GM18870 (cell line): ENCODE measurements at regions not wholly inside any gene's neighbourhood (a gene's known extent, or its start where the extent isn't known, plus 50 kb on each side); places are given as distances from the start of the nearest gene placed in this dataset.
"Not testable (repeated sequence)": the region's sequence is repeated elsewhere in the genome, so short reads cannot be mapped to it uniquely, and the experiment has no call there.

ENCODE experiments used
- ATAC-seq: cut with Tn5 transposase; IDR thresholded peaks from one replicate; pipeline ENCODE4 v1.9.1; 2021; ENCODE audit warnings: moderate library complexity; ENCODE audit not compliant: unreplicated experiment

DNA sequence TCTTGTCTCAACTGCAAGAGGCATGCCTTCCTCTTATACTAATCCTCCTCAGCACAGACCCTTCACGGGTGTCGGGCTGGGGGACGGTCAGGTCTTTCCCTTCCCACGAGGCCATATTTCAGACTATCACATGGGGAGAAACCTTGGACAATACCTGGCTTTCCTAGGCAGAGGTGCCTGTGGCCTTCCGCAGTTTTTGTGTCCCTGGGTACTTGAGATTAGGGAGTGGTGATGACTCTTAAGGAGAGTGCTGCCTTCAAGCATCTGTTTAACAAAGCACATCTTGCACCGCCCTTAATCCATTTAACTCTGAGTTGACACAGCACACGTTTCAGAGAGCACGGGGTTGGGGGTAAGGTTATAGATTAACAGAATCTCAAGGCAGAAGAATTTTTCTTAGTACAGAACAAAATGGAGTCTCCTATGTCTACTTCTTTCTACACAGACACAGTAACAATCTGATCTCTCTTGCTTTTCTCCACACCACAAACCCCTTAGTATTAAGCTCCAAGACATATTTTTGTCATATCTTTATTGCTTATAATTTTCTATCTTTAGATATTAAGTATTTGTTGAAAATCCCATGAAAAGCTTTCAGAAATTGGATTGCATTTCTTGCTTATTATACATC lies 72.8 kb upstream of the LPCAT1 start:
- ATAC-seq: not testable (repeated sequence)

DNA sequence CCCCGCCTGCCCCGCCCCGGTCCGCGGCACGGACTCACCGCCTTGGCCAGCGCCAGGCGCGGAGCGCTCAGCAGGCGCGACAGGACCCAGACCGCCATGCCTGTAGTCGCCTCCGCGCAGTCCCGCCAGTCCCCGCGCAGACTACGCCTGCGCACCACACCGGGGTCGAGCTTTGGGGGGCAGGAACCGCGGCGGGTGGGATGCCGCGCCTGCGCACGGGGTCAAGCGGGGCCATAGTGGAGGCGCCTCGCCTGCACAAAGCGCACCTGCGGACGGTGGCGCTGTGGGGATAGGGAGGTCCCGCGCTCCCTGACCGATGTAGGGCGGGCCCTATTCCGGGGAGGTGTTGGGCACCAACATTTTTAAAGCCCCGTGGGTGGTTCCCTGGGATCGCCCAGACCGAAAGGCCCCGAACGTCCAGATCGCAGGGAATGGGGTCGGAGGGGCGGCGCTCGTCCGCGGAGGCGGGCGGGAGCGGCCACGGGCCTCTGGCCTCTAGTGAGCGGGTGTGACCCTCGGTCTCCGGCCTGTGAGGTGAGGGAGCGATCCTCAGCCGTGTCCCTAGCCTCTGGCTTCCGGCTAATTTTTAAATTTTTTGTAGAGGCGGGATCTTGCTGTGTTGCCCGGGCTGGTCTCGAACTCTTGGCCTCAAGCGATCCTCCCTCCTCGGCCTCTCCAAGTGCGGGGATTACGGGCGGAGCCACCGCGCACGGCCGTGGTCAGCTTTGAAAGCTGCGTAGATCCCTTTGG lies 70.8 kb upstream of the LPCAT1 start:
- no peak for ATAC-seq

DNA sequence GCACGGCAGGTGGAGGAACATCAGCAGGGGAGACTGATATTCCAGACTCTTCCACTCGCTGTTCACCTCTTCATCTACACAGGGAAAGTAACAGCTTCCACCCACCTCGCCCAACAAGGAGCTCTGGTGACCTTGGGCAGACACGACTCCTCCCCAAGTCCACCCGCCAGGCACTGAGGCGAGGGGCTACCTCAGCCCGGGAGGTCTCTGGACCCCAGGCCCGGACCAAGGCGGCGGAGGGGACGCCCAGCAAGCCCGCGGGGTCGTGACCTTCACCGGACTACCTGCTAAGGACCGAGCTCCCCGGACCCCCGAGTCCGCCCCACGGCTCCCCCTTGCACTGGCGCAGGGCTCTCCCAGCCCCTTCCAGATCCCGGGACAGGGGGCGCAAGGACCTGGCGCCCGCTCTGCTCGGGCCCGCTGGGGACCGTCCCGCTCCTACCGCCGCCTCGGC lies 70.2 kb upstream of the LPCAT1 start:
- no peak for ATAC-seq

DNA sequence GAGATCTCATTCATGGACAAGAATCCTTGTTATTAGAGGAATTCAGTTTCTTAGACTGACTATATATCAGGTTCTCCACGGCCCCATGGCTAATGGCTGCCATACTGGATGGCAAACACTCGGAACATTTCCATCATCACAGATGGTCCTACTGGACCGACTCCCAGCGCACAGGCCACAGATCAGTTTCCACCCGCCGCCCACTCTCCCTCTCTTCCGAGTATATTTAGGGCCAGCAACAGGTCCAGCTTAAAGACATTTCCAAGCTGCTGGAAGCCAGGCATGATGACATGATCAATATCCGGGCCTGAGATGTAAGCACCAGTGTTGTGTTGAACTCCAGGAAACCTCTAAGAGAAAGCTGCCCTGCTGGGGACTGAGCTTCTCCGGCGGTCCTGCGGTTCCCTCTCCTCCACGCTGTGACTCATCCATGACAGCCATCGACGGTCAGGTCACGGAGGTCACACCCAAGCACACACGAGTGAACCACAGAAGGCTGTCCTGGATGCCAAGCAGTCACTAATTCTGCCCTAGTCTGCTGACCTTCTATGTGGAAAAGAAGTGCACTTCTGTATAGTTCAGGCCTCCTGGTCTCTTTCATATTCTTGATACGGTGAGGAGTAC lies 64.4 kb upstream of the LPCAT1 start:
- ATAC-seq: not testable (repeated sequence)

DNA sequence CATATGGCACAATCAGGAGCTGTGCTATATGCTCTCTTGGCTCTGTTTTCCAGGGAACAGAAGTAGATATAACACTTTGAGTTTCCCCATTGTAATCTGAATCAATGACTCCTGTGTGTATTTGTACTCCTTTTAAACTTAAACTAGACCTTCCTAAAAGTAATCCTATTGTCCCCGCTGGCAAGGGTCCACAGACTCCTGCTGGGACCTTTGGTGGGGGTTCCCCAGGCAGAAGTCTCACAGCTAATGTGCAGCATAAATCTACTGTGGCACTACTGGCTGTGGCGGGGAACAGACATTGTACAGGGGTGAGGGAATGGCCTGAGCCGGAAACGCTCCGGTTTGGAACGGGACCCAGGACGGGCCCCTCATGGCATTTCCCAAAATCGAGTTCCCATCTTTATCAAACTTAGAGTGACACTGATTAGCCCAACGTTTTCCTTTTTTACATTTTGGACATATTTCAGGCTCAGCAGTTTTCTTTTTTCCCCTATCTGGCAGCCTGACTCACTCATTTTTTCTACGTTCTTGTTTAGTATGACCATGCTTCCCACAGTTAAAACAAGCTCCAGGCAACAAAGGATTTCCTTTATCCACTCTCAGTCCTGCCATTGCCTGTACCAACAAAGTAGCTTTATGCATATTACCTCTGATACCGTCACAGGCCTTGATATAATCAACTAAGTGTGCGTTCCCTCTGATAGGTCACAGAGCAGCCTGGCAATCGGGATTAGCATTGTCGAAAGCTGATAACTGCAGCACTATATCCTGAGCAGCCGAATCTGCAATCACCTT lies 59.5 kb upstream of the LPCAT1 start:
- ATAC-seq: not testable (repeated sequence)

DNA sequence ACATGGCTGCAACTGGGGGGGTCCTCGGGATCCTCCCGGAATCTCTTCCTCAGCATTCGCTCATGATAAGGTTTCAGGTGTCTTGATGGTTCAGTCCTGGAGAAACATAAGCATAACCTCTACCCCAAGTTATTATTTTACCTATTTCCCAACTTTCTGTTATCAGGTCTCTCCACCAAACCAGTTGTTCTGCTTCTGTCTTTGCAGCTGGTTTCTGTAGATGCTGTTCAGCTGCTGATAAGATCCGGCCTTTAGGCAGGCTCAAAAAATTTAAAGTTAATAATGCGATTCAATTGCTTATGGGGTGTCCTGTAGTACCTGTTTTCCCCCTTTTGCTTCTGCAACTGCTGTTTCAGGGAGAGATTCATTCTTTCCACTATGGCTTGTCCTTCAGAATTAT lies 55.6 kb upstream of the LPCAT1 start:
- ATAC-seq: not testable (repeated sequence)

DNA sequence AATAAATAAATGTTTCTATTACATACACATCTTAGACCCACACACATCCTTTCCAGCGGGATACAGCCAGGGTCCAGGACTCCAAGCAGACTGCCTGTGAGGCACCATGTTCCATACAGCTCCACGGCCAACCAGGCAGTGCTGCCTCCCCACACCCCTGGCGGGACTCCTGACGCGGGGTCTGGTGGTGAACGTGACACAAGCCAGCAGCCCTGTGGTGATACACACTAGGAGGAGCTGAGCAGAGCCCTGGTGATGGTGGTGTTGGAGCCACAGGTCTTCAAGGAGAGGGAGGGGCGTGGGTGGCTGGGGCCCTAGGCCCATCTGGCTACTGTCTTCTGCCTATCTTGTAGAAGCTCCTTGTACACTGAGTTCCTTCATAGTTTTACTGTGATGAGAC lies 53.1 kb upstream of the LPCAT1 start:
- ATAC-seq: not testable (repeated sequence)

DNA sequence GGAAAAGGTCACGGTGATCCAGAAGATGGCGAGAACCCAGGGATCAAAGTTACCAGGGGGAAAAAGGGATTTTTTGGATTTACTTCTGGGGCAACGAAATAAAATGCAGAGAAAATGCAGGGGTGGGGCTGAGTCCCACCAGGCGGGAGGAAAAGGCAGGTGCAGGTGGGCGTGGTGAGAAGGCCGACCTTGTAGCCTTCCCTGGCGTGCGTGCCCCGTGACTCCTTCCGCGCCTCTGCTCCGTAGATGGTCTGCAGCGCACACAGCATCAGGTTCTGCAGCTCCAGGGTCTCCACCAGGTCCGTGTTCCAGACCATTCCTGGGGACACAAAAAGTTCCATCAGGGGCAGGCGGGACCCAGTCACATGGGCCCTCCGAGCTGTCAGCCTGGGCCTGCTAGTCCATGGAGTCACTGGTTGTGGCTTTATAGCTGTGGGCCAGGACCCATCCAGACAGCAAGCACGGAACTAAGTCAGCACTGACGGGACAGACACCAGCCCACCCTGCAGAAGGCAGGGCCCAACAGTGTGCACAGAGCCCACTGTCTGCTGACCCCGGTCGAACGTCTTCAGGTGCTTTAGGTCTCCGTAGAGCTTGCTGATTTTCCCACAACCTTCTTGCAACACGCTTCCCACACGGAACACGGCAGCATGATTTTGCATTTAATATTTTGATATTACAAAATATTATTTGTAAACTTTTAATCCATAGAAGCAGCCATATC lies 52.4 kb upstream of the LPCAT1 start:
- not testable (repeated sequence) for ATAC-seq

DNA sequence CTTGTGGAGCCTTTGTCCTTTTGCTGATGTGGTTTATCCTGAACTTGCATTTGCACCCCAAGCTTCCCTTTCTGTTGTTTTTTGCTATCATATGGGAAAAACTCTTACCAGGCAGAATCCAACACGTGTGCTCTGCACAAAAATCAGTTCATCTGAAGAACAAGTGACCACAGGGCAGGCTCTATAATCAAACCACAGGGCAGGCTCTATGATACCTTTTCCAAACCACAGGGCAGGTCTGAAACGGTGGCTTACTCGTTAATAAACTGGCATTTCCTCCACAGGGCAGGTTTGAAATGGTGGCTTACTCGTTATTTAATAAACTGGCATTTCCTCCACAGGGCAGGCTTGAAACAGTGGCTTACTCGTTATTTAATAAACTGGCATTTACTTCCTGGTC lies 51.7 kb upstream of the LPCAT1 start:
- ATAC-seq: not testable (repeated sequence)

DNA sequence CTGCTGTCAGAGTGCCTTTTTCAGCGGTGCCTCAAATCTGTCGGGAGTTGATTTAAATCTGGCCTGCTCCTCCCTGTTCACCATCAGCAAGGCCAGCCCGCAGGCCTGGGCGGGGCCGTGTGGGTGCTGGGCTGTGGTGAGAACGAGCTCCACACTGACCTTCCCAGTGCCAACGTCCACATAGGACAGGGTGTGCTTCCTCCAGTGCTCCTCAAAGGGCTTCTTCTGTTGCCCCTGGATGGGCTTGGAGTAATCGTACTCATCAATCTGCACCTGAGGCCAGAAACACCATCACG lies 50.2 kb upstream of the LPCAT1 start:
- ATAC-seq: not testable (repeated sequence)

DNA sequence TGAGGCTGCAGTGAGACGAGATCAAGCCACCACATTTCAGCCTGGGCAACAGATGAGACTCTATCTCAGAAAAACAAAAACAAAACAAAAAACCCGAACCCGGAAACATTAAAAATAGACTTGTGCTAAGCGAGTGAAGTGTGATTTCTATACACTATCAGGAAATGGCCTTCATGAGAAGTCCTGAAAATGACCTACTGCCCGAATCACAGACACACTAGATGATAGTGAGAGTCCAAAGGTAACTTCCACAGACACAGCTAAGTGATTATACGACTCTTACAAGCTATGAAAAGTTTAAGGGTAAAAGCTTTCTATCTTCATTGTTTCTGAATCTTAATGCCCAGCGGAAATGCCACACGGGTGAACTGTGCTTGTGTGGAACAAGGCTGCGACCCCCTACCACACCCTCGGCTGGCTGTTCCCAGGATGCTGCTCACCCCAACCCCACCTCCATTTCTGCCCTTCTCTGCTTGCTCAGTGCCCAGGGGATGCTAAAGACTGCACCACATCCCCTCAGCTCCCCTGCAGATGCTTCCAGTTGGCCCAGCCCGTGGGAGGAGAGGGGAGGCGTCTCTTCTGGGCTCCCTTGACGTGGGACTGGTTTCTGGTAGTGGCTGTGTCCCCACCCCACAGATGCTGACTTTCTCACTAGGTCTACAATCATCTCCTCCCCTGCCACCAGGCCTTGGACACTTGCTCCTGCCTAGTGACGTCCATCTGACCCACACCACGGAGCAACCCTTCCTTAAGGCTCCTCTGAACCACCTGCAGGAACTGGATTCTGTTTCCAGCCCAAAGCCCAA lies 49.7 kb upstream of the LPCAT1 start:
- not testable (repeated sequence) for ATAC-seq
